ENCODE measurements at regions not wholly inside any gene's neighbourhood (a gene's known extent, or its start where the extent isn't known, plus 50 kb on each side); places are given as distances from the start of the nearest gene placed in this dataset.

GRCh38 chr7:16200591-16200990 is 220.7 kb downstream of the CRPPA start:
- TF ChIP-seq HDAC1 (IDR thresholded peaks at IDR 0.05) (no peak), TSHZ1 (CRISPR knock-in tag; IDR thresholded peaks at IDR 0.05) (no peak)
- H3K4me1 ChIP-seq (replicated peaks in 1 of 2; ENCODE audit: control insufficient read depth in 2 of 2, insufficient read depth in 2 of 2, low read length in 2 of 2): no peaks in the 10 kb centered on the region
- intact Hi-C loops (cut with micrococcal nuclease): no loop called here
- H3K27me3 ChIP-seq (ENCODE audit: control insufficient read depth in 2 of 2, insufficient read depth in 2 of 2, low read length in 2 of 2): no peaks in the 10 kb centered on the region
- ChIA-PET POLR2A (interaction anchor here (1.3 kb wide), 1 partner anchor 62 kb away, joined by 3 read pairs; no protein-coding TSS in a partner anchor), CTCF (ENCODE audit: low intra/inter-chr PET ratio) (no interaction called here)
- peaks cover 4% of the 10 kb centered on the region for H3K9me3 ChIP-seq (replicated peaks; ENCODE audit: control insufficient read depth, insufficient read depth, low read depth, low read length)
- ATAC-seq: no peak
- no peaks in the 10 kb centered on the region for H3K9me1 ChIP-seq (ENCODE audit: control insufficient read depth, insufficient read depth, low read length)
- no peak overlapping the region for H3K4me3 ChIP-seq
- no peak overlapping the region for H3K9ac ChIP-seq (ENCODE audit: insufficient read depth in 1 of 2, low read depth in 2 of 2, low read length in 2 of 2)
- H3K79me2 ChIP-seq (ENCODE audit: control insufficient read depth, insufficient read depth, low read length): no peaks in the 10 kb centered on the region
- no peak for DNase-seq (ENCODE audit: extremely low read depth in 1 of 4, low spot score in 3 of 4)
- H4K20me1 ChIP-seq (replicated peaks; ENCODE audit: control insufficient read depth, insufficient read depth, low read length): no peaks in the 10 kb centered on the region
- no peaks in the 10 kb centered on the region for H3K36me3 ChIP-seq (ENCODE audit: control insufficient read depth, insufficient read depth, low read length)
- no peak for FAIRE-seq
- no TSS peak for BruUV-seq (replicated peaks)
- 78% methylated on average over 1 of the region's 1 CpG for WGBS (ENCODE audit: insufficient coverage, low coverage, missing lambda C conversion rate)
- in situ Hi-C loops (cut with MboI): no loop called here
- no peak overlapping the region for H3K27ac ChIP-seq (ENCODE audit: extremely low read depth, low read depth, low read length)
- no peak overlapping the region for H3K4me2 ChIP-seq (ENCODE audit: insufficient read depth, low read length)
- H2AFZ ChIP-seq (ENCODE audit: low read depth, low read length): no peak overlapping the region

GRCh38 chr7:16193631-16194030 is 227.7 kb downstream of the CRPPA start:
- Histone ChIP-seq H2AFZ (ENCODE audit: low read depth, low read length) (no peak overlapping the region), H3K9ac (ENCODE audit: insufficient read depth in 1 of 2, low read depth in 2 of 2, low read length in 2 of 2) (no peak overlapping the region), H3K4me2 (ENCODE audit: insufficient read depth, low read length) (no peak overlapping the region), H3K79me2 (ENCODE audit: control insufficient read depth, insufficient read depth, low read length) (no peaks in the 10 kb centered on the region), H3K36me3 (ENCODE audit: control insufficient read depth, insufficient read depth, low read length) (no peaks in the 10 kb centered on the region), H3K4me1 (replicated peaks in 1 of 2; ENCODE audit: control insufficient read depth in 2 of 2, insufficient read depth in 2 of 2, low read length in 2 of 2) (no peaks in the 10 kb centered on the region), H3K27ac (ENCODE audit: extremely low read depth, low read depth, low read length) (no peak overlapping the region), H3K27me3 (ENCODE audit: control insufficient read depth in 2 of 2, insufficient read depth in 2 of 2, low read length in 2 of 2) (no peaks in the 10 kb centered on the region), H3K4me3 (no peak overlapping the region), H3K9me1 (ENCODE audit: control insufficient read depth, insufficient read depth, low read length) (no peaks in the 10 kb centered on the region), H4K20me1 (replicated peaks; ENCODE audit: control insufficient read depth, insufficient read depth, low read length) (no peaks in the 10 kb centered on the region), H3K9me3 (replicated peaks; ENCODE audit: control insufficient read depth, insufficient read depth, low read depth, low read length) (no peaks in the 10 kb centered on the region)
- POLR2A ChIA-PET: no interaction called here
- FAIRE-seq (no peak), ATAC-seq (no peak), DNase-seq (ENCODE audit: extremely low read depth in 1 of 4, low spot score in 3 of 4) (no peak)
- CTCF ChIA-PET (ENCODE audit: low intra/inter-chr PET ratio): no interaction called here
- BruUV-seq (replicated peaks): no TSS peak
- 75% methylated on average over 4 of the region's 4 CpGs for WGBS (ENCODE audit: insufficient coverage, low coverage, missing lambda C conversion rate)
- in situ Hi-C loops (cut with MboI): no loop called here
- intact Hi-C loops (cut with micrococcal nuclease): no loop called here
- no peak for TF ChIP-seq SAP30 (IDR thresholded peaks at IDR 0.05; ENCODE audit: borderline replicate concordance, insufficient read depth, low read depth, low read length, poor library complexity, severe bottlenecking)
- no peak for TF ChIP-seq PTRF (tag; IDR thresholded peaks at IDR 0.05)
- TF ChIP-seq ZNF655 (CRISPR knock-in tag; IDR thresholded peaks at IDR 0.05): no peak
- TF ChIP-seq HMGXB4 (CRISPR knock-in tag; IDR thresholded peaks at IDR 0.05): no peak
- TF ChIP-seq NCOR1 (IDR thresholded peaks at IDR 0.05): no peak
- TF ChIP-seq BMI1 (IDR thresholded peaks at IDR 0.05; ENCODE audit: low read length): no peak
